B cell (primary cell): ENCODE measurements at regions not wholly inside any gene's neighbourhood (a gene's known extent, or its start where the extent isn't known, plus 50 kb on each side); places are given as distances from the start of the nearest gene placed in this dataset.

Source experiments
- ATAC-seq: fragments of 200-7000 bp; cut with Tn5 transposase; one replicate; pipeline ENCODE4 v1.10.0; 2021; ENCODE audit warnings: low read depth, mild to moderate bottlenecking, moderate number of reproducible peaks, moderate library complexity
- CTCF ChIA-PET: fragments of 350-600 bp; sonication (Branson Sonifier 250); formaldehyde crosslinking; loops from one replicate; lab custom pipeline; 2021; ENCODE audit warnings: antibody characterized with exemption, inconsistent platforms; lab: Charles Lee
- POLR2A ChIA-PET: fragments of 350-600 bp; sonication (Branson Sonifier 250); formaldehyde crosslinking; loops from one replicate; lab custom pipeline; 2021; ENCODE audit warnings: antibody characterized with exemption; lab: Charles Lee
- DNase-seq: peaks from one replicate; pipeline ENCODE4 v3.0.0; 2013
- H2AFZ ChIP-seq: 2 replicates; pipeline ENCODE4 v1.6.1; 2012; ENCODE audit warnings: mild to moderate bottlenecking, low read depth, low read length; ENCODE audit not compliant: insufficient read depth, poor library complexity, severe bottlenecking
- H3K27ac ChIP-seq, 2 donors: 1 replicate in 1 of 2; 2 replicates in 1 of 2; pipeline ENCODE4 v1.5.1; 2012 to 2013; ENCODE audit warnings: low read length in 2 of 2, mild to moderate bottlenecking in 2 of 2, moderate library complexity in 1 of 2
- H3K27me3 ChIP-seq, 4 experiments: fragments of 200-600 bp in 1 of 4; sonication (generic) in 1 of 4; replicated peaks in 1 of 4; 1 replicate in 2 of 4; 2 replicates in 2 of 4; pipeline versions ENCODE4 v1.6.1 to v1.7.0; 2013 to 2016; ENCODE audit warnings: low read length in 3 of 4, mild to moderate bottlenecking in 2 of 4, mixed read lengths in 1 of 4, moderate library complexity in 1 of 4; ENCODE audit not compliant: insufficient read depth in 4 of 4, control insufficient read depth in 3 of 4; ENCODE audit errors: control extremely low read depth in 1 of 4
- H3K36me3 ChIP-seq, 2 experiments: replicated peaks in 1 of 2; 1 replicate in 1 of 2; 2 replicates in 1 of 2; pipeline versions ENCODE4 v1.6.1 to v1.7.1; 2013; ENCODE audit warnings: low read length in 1 of 2; ENCODE audit not compliant: insufficient read depth in 2 of 2, control insufficient read depth in 1 of 2; ENCODE audit errors: control extremely low read depth in 1 of 2, extremely low read depth in 1 of 2
- H3K4me1 ChIP-seq, 2 donors: fragments of 200-600 bp in 1 of 2; sonication (generic) in 1 of 2; 1 replicate in 1 of 2; 2 replicates in 1 of 2; pipeline versions ENCODE4 v1.5.1 to v1.6.1; 2013 to 2017; ENCODE audit warnings: low read length in 2 of 2; ENCODE audit not compliant: control insufficient read depth in 2 of 2, insufficient read depth in 2 of 2
- H3K4me2 ChIP-seq: replicated peaks from 2 replicates; pipeline ENCODE3; 2012; ENCODE audit warnings: mild to moderate bottlenecking, low read depth, low read length; ENCODE audit not compliant: poor library complexity, severe bottlenecking
- H3K4me3 ChIP-seq, 5 experiments: fragments of 200-600 bp in 1 of 5; sonication (generic) in 1 of 5; 1 replicate in 3 of 5; 2 replicates in 2 of 5; pipeline versions ENCODE4 v1.5.1 to v1.7.0; 2011 to 2016; ENCODE audit warnings: low read length in 4 of 5, mild to moderate bottlenecking in 4 of 5, low read depth in 2 of 5, control low read depth in 1 of 5, moderate library complexity in 1 of 5; ENCODE audit not compliant: insufficient read depth in 1 of 5; ENCODE audit errors: control extremely low read depth in 1 of 5, extremely low read depth in 1 of 5
- H3K79me2 ChIP-seq: fragments of 200-600 bp; sonication (generic); one replicate; pipeline ENCODE4 v1.6.0; 2016; ENCODE audit warnings: low read length; ENCODE audit not compliant: control insufficient read depth, insufficient read depth
- H3K9ac ChIP-seq: fragments of 200-600 bp; sonication (generic); 2 replicates; pipeline ENCODE4 v1.6.1; 2017; ENCODE audit warnings: mild to moderate bottlenecking, low read length, moderate library complexity
- H3K9me3 ChIP-seq, 3 donors: one replicate each; pipeline versions ENCODE4 v1.6.1 to v1.7.1; 2013; ENCODE audit warnings: low read length in 2 of 3; ENCODE audit not compliant: control insufficient read depth in 2 of 3, insufficient read depth in 1 of 3; ENCODE audit errors: control extremely low read depth in 1 of 3
- H4K20me1 ChIP-seq: 2 replicates; pipeline ENCODE4 v1.6.0; 2012; ENCODE audit warnings: mild to moderate bottlenecking, low read length; ENCODE audit not compliant: insufficient read depth, control insufficient read depth, poor library complexity, severe bottlenecking
- H3K27ac Mint-ChIP-seq: one replicate; pipeline ENCODE4 v1.8.0; 2021; ENCODE audit warnings: mixed read lengths
- H3K27me3 Mint-ChIP-seq: one replicate; pipeline ENCODE4 v1.8.0; 2021; ENCODE audit warnings: mixed read lengths
- H3K4me1 Mint-ChIP-seq: one replicate; pipeline ENCODE4 v1.8.0; 2021; ENCODE audit warnings: mixed read lengths
- H3K4me3 Mint-ChIP-seq: one replicate; pipeline ENCODE4 v1.8.0; 2021; ENCODE audit warnings: mixed read lengths
- H3K9me3 Mint-ChIP-seq: one replicate; pipeline ENCODE4 v1.8.0; 2022; ENCODE audit warnings: mixed read lengths; ENCODE audit not compliant: insufficient read depth
- EZH2 ChIP-seq: IDR thresholded peaks from 2 replicates; pipeline ENCODE4 v1.6.1; 2012; ENCODE audit warnings: borderline replicate concordance, low read depth, mild to moderate bottlenecking, moderate library complexity, low read length; ENCODE audit not compliant: insufficient read depth, poor library complexity, severe bottlenecking
- WGBS: methylation state at CpG from one replicate; pipeline ENCODE4 v1.1.5; 2013; ENCODE audit warnings: missing lambda C conversion rate; ENCODE audit not compliant: insufficient coverage; 5-methylcytosine and 5-hydroxymethylcytosine counted together
- intact Hi-C: fragments of 100-400 bp; cut with micrococcal nuclease; formaldehyde crosslinking; loops from one replicate; pipeline ENCODE4 v1.10.0; 2022
- TF ChIP-seq, protein P1 (sequence below): fragments of 200-600 bp; IDR thresholded peaks from one replicate; pipeline ENCODE4 v1.8.0; 2022; ENCODE audit warnings: antibody characterized with exemption, mild to moderate bottlenecking

- no peaks in the 10 kb centered on the region for H3K9me3 ChIP-seq
- POLR2A ChIA-PET, result no interaction called here
- intact Hi-C loops, result no loop called here
- H4K20me1 ChIP-seq, result no peaks in the 10 kb centered on the region
- H3K4me3 Mint-ChIP-seq, result no peak overlapping the region
- no peaks in the 10 kb centered on the region for H3K79me2 ChIP-seq
- CTCF ChIA-PET, result no interaction called here
- H3K27me3 ChIP-seq, result no peaks in the 10 kb centered on the region
- H3K9me3 Mint-ChIP-seq, result no peaks in the 10 kb centered on the region
- H3K4me1 Mint-ChIP-seq, result no peaks in the 10 kb centered on the region
- no peaks in the 10 kb centered on the region for H3K4me1 ChIP-seq
- H3K4me2 ChIP-seq, result no peak overlapping the region
- DNase-seq (no peak), ATAC-seq (no peak)
- H3K27ac ChIP-seq, result no peak overlapping the region
- no peaks in the 10 kb centered on the region for H3K27me3 Mint-ChIP-seq
- WGBS, result 80% methylated on average over 1 of the region's 3 CpGs
- no peak overlapping the region for H3K9ac ChIP-seq
- H3K4me3 ChIP-seq, result no peak overlapping the region
- H2AFZ ChIP-seq, result no peak overlapping the region
- TF ChIP-seq, protein P1, sequence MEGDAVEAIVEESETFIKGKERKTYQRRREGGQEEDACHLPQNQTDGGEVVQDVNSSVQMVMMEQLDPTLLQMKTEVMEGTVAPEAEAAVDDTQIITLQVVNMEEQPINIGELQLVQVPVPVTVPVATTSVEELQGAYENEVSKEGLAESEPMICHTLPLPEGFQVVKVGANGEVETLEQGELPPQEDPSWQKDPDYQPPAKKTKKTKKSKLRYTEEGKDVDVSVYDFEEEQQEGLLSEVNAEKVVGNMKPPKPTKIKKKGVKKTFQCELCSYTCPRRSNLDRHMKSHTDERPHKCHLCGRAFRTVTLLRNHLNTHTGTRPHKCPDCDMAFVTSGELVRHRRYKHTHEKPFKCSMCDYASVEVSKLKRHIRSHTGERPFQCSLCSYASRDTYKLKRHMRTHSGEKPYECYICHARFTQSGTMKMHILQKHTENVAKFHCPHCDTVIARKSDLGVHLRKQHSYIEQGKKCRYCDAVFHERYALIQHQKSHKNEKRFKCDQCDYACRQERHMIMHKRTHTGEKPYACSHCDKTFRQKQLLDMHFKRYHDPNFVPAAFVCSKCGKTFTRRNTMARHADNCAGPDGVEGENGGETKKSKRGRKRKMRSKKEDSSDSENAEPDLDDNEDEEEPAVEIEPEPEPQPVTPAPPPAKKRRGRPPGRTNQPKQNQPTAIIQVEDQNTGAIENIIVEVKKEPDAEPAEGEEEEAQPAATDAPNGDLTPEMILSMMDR, result no peak
- TF ChIP-seq EZH2, result no peak
- H3K36me3 ChIP-seq, result no peaks in the 10 kb centered on the region
- H3K27ac Mint-ChIP-seq, result no peak overlapping the region
These were observed 167.8 kb downstream of the ZNF330 start for GRCh38 chr4:141388481-141388880.

DNA sequence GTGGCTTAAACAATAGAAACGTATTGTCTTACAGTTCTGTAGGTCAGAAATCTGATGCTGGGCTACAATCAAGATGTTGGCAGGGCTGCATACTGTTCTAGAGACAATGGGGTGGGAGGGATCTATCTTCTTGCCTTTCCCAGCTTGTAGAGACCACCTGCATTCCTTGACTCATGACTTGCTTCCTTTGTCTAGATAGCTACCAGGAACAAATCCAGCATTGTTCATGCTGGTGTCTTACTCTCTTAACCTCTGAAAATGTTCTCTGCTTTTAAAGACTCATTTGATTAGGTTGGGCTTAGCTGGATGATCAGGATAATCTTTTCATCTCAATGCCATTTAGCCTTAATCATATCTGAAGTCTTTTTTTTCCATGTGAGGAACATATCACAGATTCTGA lies 169.0 kb downstream of the ZNF330 start:
- Histone ChIP-seq H3K36me3 (no peaks in the 10 kb centered on the region), H3K4me1 (no peaks in the 10 kb centered on the region), H3K9me3 (no peaks in the 10 kb centered on the region), H3K27ac (no peak overlapping the region), H4K20me1 (no peaks in the 10 kb centered on the region), H3K4me2 (no peak overlapping the region), H3K4me3 (no peak overlapping the region), H3K9ac (no peak overlapping the region), H2AFZ (no peak overlapping the region), H3K27me3 (no peaks in the 10 kb centered on the region), H3K79me2 (no peaks in the 10 kb centered on the region)
- H3K9me3 Mint-ChIP-seq, result no peaks in the 10 kb centered on the region
- H3K4me3 Mint-ChIP-seq, result no peak overlapping the region
- H3K4me1 Mint-ChIP-seq, result no peaks in the 10 kb centered on the region
- H3K27me3 Mint-ChIP-seq, result no peaks in the 10 kb centered on the region
- ChIA-PET CTCF (no interaction called here), POLR2A (no interaction called here)
- ATAC-seq (no peak), DNase-seq (no peak)
- no peak overlapping the region for H3K27ac Mint-ChIP-seq
- TF ChIP-seq, protein P1, result no peak
- no peak for TF ChIP-seq EZH2
- intact Hi-C loops, result no loop called here
- no CpG with 5 or more reads among the region's 1 CpG for whole genome bisulfite sequencing
